GM19397 (cell line): ENCODE measurements at regions not wholly inside any gene's neighbourhood (a gene's known extent, or its start where the extent isn't known, plus 50 kb on each side); places are given as distances from the start of the nearest gene placed in this dataset.

Experiments used
- ATAC-seq: cut with Tn5 transposase; IDR thresholded peaks from one replicate; pipeline ENCODE4 v1.9.1; 2021; ENCODE audit warnings: mild to moderate bottlenecking, moderate library complexity; ENCODE audit not compliant: unreplicated experiment

- no peak for ATAC-seq
Measured at GRCh38 chr9:87236546-87236945, 261.1 kb upstream of the DAPK1 start.

DNA sequence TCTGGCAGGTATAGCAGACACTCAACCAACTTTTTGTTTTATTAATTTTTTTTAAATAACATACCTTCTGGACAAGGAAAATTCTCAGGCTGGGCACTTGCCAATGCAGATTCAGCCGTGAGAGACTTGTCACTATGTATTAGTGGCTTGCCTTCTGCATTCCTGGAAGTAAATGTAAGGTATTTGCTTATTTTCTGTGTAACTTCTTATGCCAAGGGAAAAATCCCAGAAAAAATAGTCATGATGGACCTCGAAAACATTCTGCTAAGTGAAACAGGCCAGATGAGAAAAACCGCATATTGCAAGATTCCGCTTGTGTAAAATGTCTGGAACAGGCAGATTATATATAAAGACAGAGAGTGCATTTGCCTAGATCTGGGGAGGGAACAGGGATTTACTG lies 260.3 kb upstream of the DAPK1 start:
- no peak for ATAC-seq

DNA sequence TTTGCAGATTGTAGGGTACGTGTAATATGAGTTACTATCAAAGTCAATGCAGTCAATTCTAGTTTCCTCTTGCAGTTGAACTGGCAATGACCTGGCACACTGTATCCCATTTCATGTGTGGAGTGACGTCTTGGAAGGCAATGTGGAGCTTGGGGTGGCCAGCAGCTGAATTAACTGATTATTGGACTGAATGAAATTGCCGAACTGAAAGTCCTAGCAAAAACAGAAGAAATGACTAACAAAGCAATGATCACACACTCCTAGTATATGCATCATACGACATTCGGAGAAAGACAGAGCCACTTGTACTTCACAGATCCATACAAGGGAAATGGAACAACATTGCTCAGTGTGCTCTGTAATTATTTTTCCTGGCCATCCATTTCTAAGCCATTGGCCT lies 259.1 kb upstream of the DAPK1 start:
- no peak for ATAC-seq

GRCh38 chr9:87239312-87239711 lies 258.4 kb upstream of the DAPK1 start:
- no peak for ATAC-seq

GRCh38 chr9:87243602-87244001 lies 254.1 kb upstream of the DAPK1 start:
- no peak for ATAC-seq

DNA sequence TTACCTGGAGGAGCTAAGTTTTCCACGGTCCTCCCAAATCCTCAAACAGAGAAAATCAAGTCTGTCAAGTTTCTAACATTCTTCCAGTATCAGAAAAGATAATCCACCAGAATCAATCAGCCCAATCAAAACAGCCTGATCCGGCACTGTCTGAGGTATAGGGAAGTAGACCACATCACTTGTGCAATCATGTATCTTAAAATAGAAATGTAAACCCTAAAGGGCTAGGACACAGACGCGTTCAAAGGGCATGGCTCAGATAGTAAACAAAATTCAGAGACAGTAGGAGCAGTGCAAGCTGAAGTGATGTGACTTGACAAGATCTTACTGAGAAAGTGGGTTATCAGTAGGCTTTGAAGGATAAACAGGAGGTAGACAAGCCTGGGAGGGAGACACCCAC lies 252.4 kb upstream of the DAPK1 start:
- no peak for ATAC-seq

- no peak for ATAC-seq
Measured at GRCh38 chr9:87247097-87247496, 250.6 kb upstream of the DAPK1 start.

DNA sequence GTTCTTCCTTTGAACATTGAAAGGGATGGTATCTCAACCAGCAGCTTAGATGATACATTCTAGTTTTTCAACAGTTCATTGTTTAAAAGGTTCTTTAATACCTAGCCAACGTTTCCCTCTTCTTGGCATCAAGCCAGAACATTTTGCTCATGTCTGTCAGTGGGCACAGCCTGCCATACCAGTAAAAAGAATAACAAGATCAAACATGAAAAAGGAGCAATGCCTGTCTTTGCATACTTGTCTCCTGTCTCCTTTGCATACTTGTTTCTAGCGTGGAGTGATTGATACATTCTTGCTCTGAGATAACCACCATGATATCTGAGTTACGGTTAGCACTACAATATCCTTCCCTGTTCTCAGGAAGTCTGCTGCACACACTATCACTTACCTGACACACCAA lies 248.6 kb upstream of the DAPK1 start:
- ATAC-seq, result no peak

GRCh38 chr9:87250205-87250604 lies 247.5 kb upstream of the DAPK1 start:
- no peak for ATAC-seq

DNA sequence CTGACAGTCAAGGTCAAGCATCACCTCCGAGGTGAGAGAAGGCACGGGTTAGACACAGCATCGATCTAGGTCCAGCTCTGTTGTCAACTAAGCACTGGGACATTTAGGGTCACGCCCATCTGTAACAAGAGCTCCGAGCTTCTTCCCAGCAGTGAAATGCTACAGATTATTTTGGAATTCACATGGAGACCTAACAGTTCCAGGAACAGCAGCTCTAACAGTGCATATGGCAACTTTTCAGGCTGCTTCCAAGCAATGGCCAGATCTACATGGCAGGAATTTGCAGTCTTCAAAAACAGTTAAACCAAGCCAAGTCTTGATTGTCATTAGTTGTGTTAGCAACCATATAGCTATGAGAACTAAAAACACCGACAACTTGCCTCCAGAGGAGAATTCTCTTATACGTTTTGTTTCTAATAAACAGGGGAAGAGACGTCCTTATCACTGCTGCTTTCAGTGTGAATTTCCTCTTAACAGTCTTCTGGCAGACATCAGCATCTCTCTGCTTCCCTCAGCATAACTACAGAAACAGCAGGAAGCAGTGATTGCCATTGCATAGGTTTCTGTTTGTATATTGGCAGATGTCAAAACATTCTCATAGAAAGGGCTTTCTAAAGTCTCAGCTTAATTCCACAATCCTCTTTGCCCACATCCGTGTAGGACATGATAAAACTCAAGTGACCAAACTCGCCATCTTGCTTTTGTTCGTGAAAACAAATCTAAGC lies 242.1 kb upstream of the DAPK1 start:
- no peak for ATAC-seq

DNA sequence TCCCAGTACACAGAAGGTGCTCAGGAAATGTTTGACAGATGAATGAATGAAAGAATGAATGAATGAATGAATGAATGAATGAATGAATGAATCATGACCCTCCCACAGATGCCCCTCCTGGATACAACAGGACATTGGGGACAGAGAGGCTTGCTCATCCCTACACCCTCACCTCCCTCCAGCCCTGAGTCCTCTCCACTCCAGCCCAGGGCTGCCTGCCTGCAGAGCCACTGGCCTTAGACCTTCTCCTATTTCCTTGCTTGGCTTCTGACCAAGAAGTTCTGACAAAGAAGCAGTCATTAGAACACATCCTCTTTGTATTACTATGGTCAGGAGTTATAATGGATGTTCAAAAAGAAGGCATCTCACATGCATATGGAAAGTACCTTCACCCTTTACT lies 240.7 kb upstream of the DAPK1 start:
- no peak for ATAC-seq

- ATAC-seq, result no peak
Measured at GRCh38 chr9:87259543-87260518, 237.8 kb upstream of the DAPK1 start.

DNA sequence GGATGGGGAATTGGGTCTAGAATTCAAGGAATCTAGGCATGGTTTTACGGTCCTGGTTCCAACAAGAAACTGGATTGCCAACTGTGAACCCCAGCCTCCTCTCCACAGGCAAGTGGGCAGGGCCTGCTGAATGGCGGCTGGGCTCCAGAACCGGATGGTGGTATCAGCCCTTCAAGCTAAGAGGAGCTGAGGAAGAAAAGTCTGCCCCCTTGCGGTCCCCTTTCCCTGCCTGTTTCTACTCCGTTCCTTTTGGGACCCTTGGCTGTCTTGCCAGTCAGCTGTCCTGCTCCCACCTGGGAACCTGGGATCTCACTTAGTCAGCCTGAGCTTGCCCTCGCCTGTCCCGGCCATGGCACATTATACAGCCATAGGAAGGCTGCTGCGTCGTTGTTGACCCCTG lies 234.4 kb upstream of the DAPK1 start:
- no peak for ATAC-seq

DNA sequence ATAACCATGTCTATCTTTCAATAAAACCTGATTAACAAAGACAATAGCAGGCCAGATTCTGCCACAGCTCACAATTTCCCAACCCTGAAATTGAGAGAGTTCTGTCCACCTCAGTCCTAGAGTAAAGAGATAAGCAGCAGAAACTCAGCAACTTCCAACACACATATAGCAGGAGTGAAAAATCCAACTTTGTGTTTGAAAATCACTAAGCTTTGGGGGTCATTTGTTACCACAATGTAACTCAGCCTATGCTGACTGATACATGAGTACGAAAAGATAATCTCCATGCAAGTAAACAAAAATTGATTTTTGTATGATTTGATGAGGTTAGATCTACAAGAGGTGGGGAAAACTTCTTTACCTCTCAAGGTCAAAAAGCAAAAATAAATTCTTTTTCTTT lies 231.0 kb upstream of the DAPK1 start:
- no peak for ATAC-seq

- ATAC-seq, result no peak
Measured at GRCh38 chr9:87267251-87268070, 230.2 kb upstream of the DAPK1 start.

GRCh38 chr9:87269296-87270176 lies 228.1 kb upstream of the DAPK1 start:
- ATAC-seq, result no peak

- ATAC-seq, result no peak
Measured at GRCh38 chr9:87270221-87270847, 227.3 kb upstream of the DAPK1 start.

GRCh38 chr9:87270848-87271234 lies 226.8 kb upstream of the DAPK1 start:
- no peak for ATAC-seq

- no peak for ATAC-seq
Measured at GRCh38 chr9:87271696-87272477, 225.8 kb upstream of the DAPK1 start.
